ENCODE measurements at regions not wholly inside any gene's neighbourhood (a gene's known extent, or its start where the extent isn't known, plus 50 kb on each side); places are given as distances from the start of the nearest gene placed in this dataset.
"Not testable (repeated sequence)": the region's sequence is repeated elsewhere in the genome, so short reads cannot be mapped to it uniquely, and the experiment has no call there.

- not testable (repeated sequence) for TF ChIP-seq CTCF, POLR2A (IDR thresholded peaks at IDR 0.05)
Measured at GRCh38 chr1:149213673-149214072, 110.3 kb upstream of the NBPF9 start.

All from Peyer's patch (tissue), 4 donors.